NCI-H1105 treated with DMSO at 0.1 percent for 48 hours (cell line): ENCODE measurements at regions not wholly inside any gene's neighbourhood (a gene's known extent, or its start where the extent isn't known, plus 50 kb on each side); places are given as distances from the start of the nearest gene placed in this dataset.
"Not testable (repeated sequence)": the region's sequence is repeated elsewhere in the genome, so short reads cannot be mapped to it uniquely, and the experiment has no call there.

ENCODE experiments used
- DNase-seq: peaks from one replicate; lab custom pipeline; 2025; lab: John Stamatoyannopoulos, UW

GRCh38 chr12:76971216-76971879, 92.5 kb upstream of the CSRP2 start:
- not testable (repeated sequence) for DNase-seq

GRCh38 chr12:76967181-76967885, 88.5 kb upstream of the CSRP2 start:
- DNase-seq = no peak

- no peak for DNase-seq
These were observed 86.2 kb upstream of the CSRP2 start for GRCh38 chr12:76964784-76965571.

GRCh38 chr12:76962099-76962498, 83.3 kb upstream of the CSRP2 start:
- DNase-seq = no peak

GRCh38 chr12:76957301-76957700, 78.5 kb upstream of the CSRP2 start:
- DNase-seq = no peak

- no peak for DNase-seq
These were observed 74.2 kb upstream of the CSRP2 start for GRCh38 chr12:76952995-76953394.

- no peak for DNase-seq
These were observed 70.1 kb upstream of the CSRP2 start for GRCh38 chr12:76948879-76949278.

- DNase-seq = no peak
These were observed 68.5 kb upstream of the CSRP2 start for GRCh38 chr12:76947304-76947703.

- peak; percentile 9 for DNase-seq
These were observed 67.6 kb upstream of the CSRP2 start for GRCh38 chr12:76946446-76946845.

GRCh38 chr12:76945867-76946266, 67.0 kb upstream of the CSRP2 start:
- DNase-seq = no peak

- DNase-seq = no peak
These were observed 66.1 kb upstream of the CSRP2 start for GRCh38 chr12:76944892-76945291.

GRCh38 chr12:76943008-76943407, 64.2 kb upstream of the CSRP2 start:
- DNase-seq = no peak

- DNase-seq = no peak
These were observed 63.4 kb upstream of the CSRP2 start for GRCh38 chr12:76942267-76942666.

GRCh38 chr12:76940671-76941445, 62.0 kb upstream of the CSRP2 start:
- DNase-seq = no peak

- no peak for DNase-seq
These were observed 60.9 kb upstream of the CSRP2 start for GRCh38 chr12:76939701-76940100.

GRCh38 chr12:76936275-76937193, 57.7 kb upstream of the CSRP2 start:
- no peak for DNase-seq

GRCh38 chr12:76933392-76933791, 54.6 kb upstream of the CSRP2 start:
- DNase-seq = not testable (repeated sequence)

GRCh38 chr12:76929499-76929898, 50.7 kb upstream of the CSRP2 start:
- DNase-seq = no peak
